SU-DHL-6 (cell line): ENCODE measurements at regions not wholly inside any gene's neighbourhood (a gene's known extent, or its start where the extent isn't known, plus 50 kb on each side); places are given as distances from the start of the nearest gene placed in this dataset.

Experiments
- CTCF ChIP-seq: fragments of 200-600 bp; sonication (generic); IDR thresholded peaks from one replicate; pipeline ENCODE4 v1.5.1; 2017; ENCODE audit warnings: antibody characterized with exemption, mild to moderate bottlenecking, low read length, moderate library complexity; ENCODE audit not compliant: insufficient read depth, poor library complexity, severe bottlenecking
- EZH2phosphoT487 ChIP-seq: fragments of 200-600 bp; sonication (generic), shearing (Covaris generic); conservative IDR thresholded peaks from 2 replicates; pipeline ENCODE4 v1.6.1; 2018; ENCODE audit warnings: mild to moderate bottlenecking, antibody characterized with exemption, low read length, moderate library complexity, mixed read lengths

GRCh38 chr1:187634940-187635339, 806.2 kb downstream of the PLA2G4A start:
- TF ChIP-seq CTCF (no peak), EZH2phosphoT487 (no peak)
